SU-DHL-6 (cell line): ENCODE measurements at regions not wholly inside any gene's neighbourhood (a gene's known extent, or its start where the extent isn't known, plus 50 kb on each side); places are given as distances from the start of the nearest gene placed in this dataset.

ENCODE experiments used
- H2AFZ ChIP-seq: fragments of 200-600 bp; sonication (generic); 2 replicates; pipeline ENCODE4 v1.6.1; 2014; ENCODE audit warnings: low read depth, mild to moderate bottlenecking, moderate library complexity, mixed read lengths, antibody characterized with exemption, low read length; ENCODE audit not compliant: severe bottlenecking
- H3F3A ChIP-seq: fragments of 200-600 bp; shearing (Covaris generic); 2 replicates; pipeline ENCODE4 v1.6.0; 2016; ENCODE audit warnings: antibody characterized with exemption, mild to moderate bottlenecking; ENCODE audit not compliant: insufficient read depth
- H3K27ac ChIP-seq: fragments of 200-600 bp; sonication (generic); 2 replicates; pipeline ENCODE4 v1.5.1; 2016; ENCODE audit warnings: low read depth, mild to moderate bottlenecking, low read length, moderate library complexity, mixed read lengths
- H3K27me3 ChIP-seq: fragments of 200-600 bp; sonication (generic), shearing (Covaris generic); 2 replicates; pipeline ENCODE4 v1.6.0; 2014; ENCODE audit warnings: mild to moderate bottlenecking, low read length
- H3K36me3 ChIP-seq: fragments of 200-600 bp; sonication (generic); 2 replicates; pipeline ENCODE4 v1.6.1; 2014; ENCODE audit warnings: mild to moderate bottlenecking, low read length, mixed read lengths
- H3K4me2 ChIP-seq: fragments of 300-600, 200-600 bp; shearing (Covaris generic), sonication (generic); 2 replicates; pipeline ENCODE4 v1.6.0; 2014; ENCODE audit warnings: low read length, low read depth, mild to moderate bottlenecking; ENCODE audit not compliant: poor library complexity, severe bottlenecking
- H3K4me3 ChIP-seq: fragments of 200-600 bp; sonication (generic); 2 replicates; pipeline ENCODE4 v1.5.1; 2014; ENCODE audit warnings: antibody characterized with exemption, low read length, mild to moderate bottlenecking, mixed read lengths; ENCODE audit not compliant: insufficient read depth, poor library complexity, severe bottlenecking
- H3K79me2 ChIP-seq: fragments of 200-600 bp; sonication (generic); 2 replicates; pipeline ENCODE4 v1.6.1; 2014; ENCODE audit warnings: mild to moderate bottlenecking, low read length, moderate library complexity; ENCODE audit not compliant: insufficient read depth
- H3K9ac ChIP-seq: fragments of 200-600 bp; sonication (generic); 2 replicates; pipeline ENCODE4 v1.7.0; 2014; ENCODE audit warnings: mild to moderate bottlenecking, low read length
- H3K9me2 ChIP-seq: fragments of 200-600 bp; sonication (generic); replicated peaks from 2 replicates; pipeline ENCODE4 v1.6.1; 2014; ENCODE audit warnings: low read length; ENCODE audit not compliant: insufficient read depth
- H3K9me3 ChIP-seq: fragments of 200-600 bp; sonication (generic); 2 replicates; pipeline ENCODE4 v1.6.1; 2014; ENCODE audit warnings: low read length, mixed read lengths; ENCODE audit not compliant: insufficient read depth
- H4K20me1 ChIP-seq: fragments of 200-600 bp; sonication (generic); 2 replicates; pipeline ENCODE4 v1.6.1; 2014; ENCODE audit warnings: low read depth, mild to moderate bottlenecking, antibody characterized with exemption, low read length, moderate library complexity, mixed read lengths
- EZH2phosphoT487 ChIP-seq: fragments of 200-600 bp; sonication (generic), shearing (Covaris generic); conservative IDR thresholded peaks from 2 replicates; pipeline ENCODE4 v1.6.1; 2018; ENCODE audit warnings: mild to moderate bottlenecking, antibody characterized with exemption, low read length, moderate library complexity, mixed read lengths
- TF ChIP-seq, protein P1 (sequence below): fragments of 200-600 bp; sonication (generic); IDR thresholded peaks from one replicate; pipeline ENCODE4 v1.5.1; 2017; ENCODE audit warnings: antibody characterized with exemption, mild to moderate bottlenecking, low read length, moderate library complexity; ENCODE audit not compliant: insufficient read depth, poor library complexity, severe bottlenecking

- H2AFZ ChIP-seq, result no peak overlapping the region
- no peak for TF ChIP-seq EZH2phosphoT487
- TF ChIP-seq, protein P1, sequence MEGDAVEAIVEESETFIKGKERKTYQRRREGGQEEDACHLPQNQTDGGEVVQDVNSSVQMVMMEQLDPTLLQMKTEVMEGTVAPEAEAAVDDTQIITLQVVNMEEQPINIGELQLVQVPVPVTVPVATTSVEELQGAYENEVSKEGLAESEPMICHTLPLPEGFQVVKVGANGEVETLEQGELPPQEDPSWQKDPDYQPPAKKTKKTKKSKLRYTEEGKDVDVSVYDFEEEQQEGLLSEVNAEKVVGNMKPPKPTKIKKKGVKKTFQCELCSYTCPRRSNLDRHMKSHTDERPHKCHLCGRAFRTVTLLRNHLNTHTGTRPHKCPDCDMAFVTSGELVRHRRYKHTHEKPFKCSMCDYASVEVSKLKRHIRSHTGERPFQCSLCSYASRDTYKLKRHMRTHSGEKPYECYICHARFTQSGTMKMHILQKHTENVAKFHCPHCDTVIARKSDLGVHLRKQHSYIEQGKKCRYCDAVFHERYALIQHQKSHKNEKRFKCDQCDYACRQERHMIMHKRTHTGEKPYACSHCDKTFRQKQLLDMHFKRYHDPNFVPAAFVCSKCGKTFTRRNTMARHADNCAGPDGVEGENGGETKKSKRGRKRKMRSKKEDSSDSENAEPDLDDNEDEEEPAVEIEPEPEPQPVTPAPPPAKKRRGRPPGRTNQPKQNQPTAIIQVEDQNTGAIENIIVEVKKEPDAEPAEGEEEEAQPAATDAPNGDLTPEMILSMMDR, result no peak
- H3K79me2 ChIP-seq, result no peaks in the 10 kb centered on the region
- no peaks in the 10 kb centered on the region for H3K9me3 ChIP-seq
- H3K36me3 ChIP-seq, result no peaks in the 10 kb centered on the region
- no peak overlapping the region for H3K9ac ChIP-seq
- H3F3A ChIP-seq, result no peaks in the 10 kb centered on the region
- no peak overlapping the region for H3K4me2 ChIP-seq
- no peak overlapping the region for H3K4me3 ChIP-seq
- no peaks in the 10 kb centered on the region for H3K27me3 ChIP-seq
- H4K20me1 ChIP-seq, result no peaks in the 10 kb centered on the region
- no peak overlapping the region for H3K27ac ChIP-seq
- H3K9me2 ChIP-seq, result no peaks in the 10 kb centered on the region
Measured at GRCh38 chr18:73088445-73088844, 220.7 kb upstream of the NETO1 start.

DNA sequence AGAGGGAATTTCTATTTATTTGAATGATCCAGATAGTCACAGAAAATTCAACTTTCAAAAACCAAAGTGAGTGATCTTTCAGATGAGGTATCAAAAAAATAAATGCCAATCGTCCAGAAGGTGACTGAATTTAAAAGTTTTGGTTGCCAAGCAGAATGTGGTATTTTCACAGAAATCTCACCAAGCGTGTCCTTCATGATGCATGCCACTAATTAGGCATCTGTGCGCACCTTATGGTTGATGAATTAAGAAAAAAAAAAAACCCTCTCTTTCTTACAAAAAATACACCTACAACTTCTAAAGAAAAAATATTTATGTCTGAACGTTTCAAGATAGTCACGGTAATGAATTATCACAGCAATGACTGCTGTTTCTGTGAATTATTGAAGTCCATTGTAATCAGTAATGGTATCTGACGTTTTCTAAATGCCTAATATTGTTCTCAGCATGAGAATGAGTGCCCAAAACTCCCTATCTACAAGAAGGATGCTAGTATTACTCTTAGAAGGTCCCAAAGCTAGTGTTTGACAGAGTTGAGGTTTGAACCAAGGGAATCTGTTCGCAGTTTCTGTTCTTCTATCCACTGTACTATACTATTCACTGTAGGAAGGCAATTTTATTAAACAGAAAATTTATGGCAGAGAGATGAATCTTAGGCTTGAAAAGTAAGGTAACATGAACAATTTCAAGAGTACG lies 219.6 kb upstream of the NETO1 start:
- no peaks in the 10 kb centered on the region for H3K27me3 ChIP-seq
- H3K79me2 ChIP-seq, result no peaks in the 10 kb centered on the region
- H3K36me3 ChIP-seq, result no peaks in the 10 kb centered on the region
- H3K4me2 ChIP-seq, result no peak overlapping the region
- H3K9ac ChIP-seq, result no peak overlapping the region
- no peak overlapping the region for H2AFZ ChIP-seq
- H3K9me2 ChIP-seq, result no peaks in the 10 kb centered on the region
- H3K27ac ChIP-seq, result no peak overlapping the region
- no peaks in the 10 kb centered on the region for H3K9me3 ChIP-seq
- H3K4me3 ChIP-seq, result no peak overlapping the region
- no peaks in the 10 kb centered on the region for H4K20me1 ChIP-seq
- H3F3A ChIP-seq, result no peaks in the 10 kb centered on the region
- no peak for TF ChIP-seq EZH2phosphoT487
- TF ChIP-seq, protein P1, result no peak

GRCh38 chr18:73079920-73080319 lies 212.1 kb upstream of the NETO1 start:
- TF ChIP-seq, protein P1, result no peak
- TF ChIP-seq EZH2phosphoT487, result no peak
- Histone ChIP-seq H3K36me3 (no peaks in the 10 kb centered on the region), H3K4me3 (no peak overlapping the region), H3K79me2 (no peaks in the 10 kb centered on the region), H3K9me3 (no peaks in the 10 kb centered on the region), H3K27ac (no peak overlapping the region), H4K20me1 (no peaks in the 10 kb centered on the region), H3K4me2 (no peak overlapping the region), H3K9me2 (no peaks in the 10 kb centered on the region), H3F3A (no peaks in the 10 kb centered on the region), H2AFZ (no peak overlapping the region), H3K27me3 (no peaks in the 10 kb centered on the region), H3K9ac (no peak overlapping the region)
